ENCODE measurements at regions not wholly inside any gene's neighbourhood (a gene's known extent, or its start where the extent isn't known, plus 50 kb on each side); places are given as distances from the start of the nearest gene placed in this dataset.

GRCh38 chr3:8445861-8446260 lies 55.8 kb upstream of the LMCD1 start:
- Histone ChIP-seq H3K27me3 (ENCODE audit: control insufficient read depth, insufficient read depth, low read length) (no peaks in the 10 kb centered on the region), H3K4me3 (ENCODE audit: low read depth, low read length) (no peak overlapping the region), H3K36me3 (ENCODE audit: control insufficient read depth, insufficient read depth, low read length) (no peaks in the 10 kb centered on the region)
- no peak for TF ChIP-seq CTCF (IDR thresholded peaks at IDR 0.05; ENCODE audit: insufficient read depth, low read length, severe bottlenecking)
- DNase-seq (ENCODE audit: low read depth) (peak; percentile 94), FAIRE-seq (no peak)

- FAIRE-seq (no peak), DNase-seq (ENCODE audit: low read depth) (peak; percentile 47)
- no peaks in the 10 kb centered on the region for H3K27me3 ChIP-seq (ENCODE audit: control insufficient read depth, insufficient read depth, low read length)
- H3K36me3 ChIP-seq (ENCODE audit: control insufficient read depth, insufficient read depth, low read length), result no peaks in the 10 kb centered on the region
- H3K4me3 ChIP-seq (ENCODE audit: low read depth, low read length), result no peak overlapping the region
- no peak for TF ChIP-seq CTCF (IDR thresholded peaks at IDR 0.05; ENCODE audit: insufficient read depth, low read length, severe bottlenecking)
Observed at GRCh38 chr3:8446845-8447244, 54.8 kb upstream of the LMCD1 start.

- FAIRE-seq, result no peak
- no peak overlapping the region for H3K4me3 ChIP-seq (ENCODE audit: low read depth, low read length)
- H3K27me3 ChIP-seq (ENCODE audit: control insufficient read depth, insufficient read depth, low read length), result no peaks in the 10 kb centered on the region
- no peak for TF ChIP-seq CTCF (IDR thresholded peaks at IDR 0.05; ENCODE audit: insufficient read depth, low read length, severe bottlenecking)
- H3K36me3 ChIP-seq (ENCODE audit: control insufficient read depth, insufficient read depth, low read length), result no peaks in the 10 kb centered on the region
- DNase-seq (ENCODE audit: low read depth), result no peak
Observed at GRCh38 chr3:8450618-8451017, 51.0 kb upstream of the LMCD1 start.

- H3K27me3 ChIP-seq (ENCODE audit: control insufficient read depth, insufficient read depth, low read length), result no peaks in the 10 kb centered on the region
- FAIRE-seq, result no peak
- no peaks in the 10 kb centered on the region for H3K36me3 ChIP-seq (ENCODE audit: control insufficient read depth, insufficient read depth, low read length)
- TF ChIP-seq CTCF (IDR thresholded peaks at IDR 0.05; ENCODE audit: insufficient read depth, low read length, severe bottlenecking), result no peak
- peak; percentile 52 for DNase-seq (ENCODE audit: low read depth)
- H3K4me3 ChIP-seq (ENCODE audit: low read depth, low read length), result no peak overlapping the region
Observed at GRCh38 chr3:8451696-8452095, 49.9 kb upstream of the LMCD1 start.

Measured in bronchial epithelial cell (primary cell).